HepG2 (cell line): ENCODE measurements at regions not wholly inside any gene's neighbourhood (a gene's known extent, or its start where the extent isn't known, plus 50 kb on each side); places are given as distances from the start of the nearest gene placed in this dataset.

Experiments used
- ARNT ChIP-seq: fragments of 450-650 bp; IDR thresholded peaks from 2 replicates; pipeline ENCODE4 v1.6.1; 2017
- CEBPB ChIP-seq: IDR thresholded peaks from 2 replicates; pipeline ENCODE4 v1.6.1; 2011; ENCODE audit warnings: low read depth, low read length, improper control_type of control experiment, borderline replicate concordance
- GATA4 ChIP-seq: sonication (generic); IDR thresholded peaks from 2 replicates; pipeline ENCODE4 v1.6.1; 2016; ENCODE audit warnings: antibody characterized with exemption, low read depth, borderline replicate concordance
- NPAS2 ChIP-seq: sonication (generic); formaldehyde crosslinking; IDR thresholded peaks from 2 replicates; pipeline ENCODE4 v1.8.0; 2022; ENCODE audit warnings: mild to moderate bottlenecking, missing genetic modification reagents, borderline replicate concordance
- RNF2 ChIP-seq: fragments of 450-650 bp; conservative IDR thresholded peaks from 2 replicates; pipeline ENCODE4 v1.6.1; 2016; ENCODE audit warnings: low read depth
- ZKSCAN1 ChIP-seq: fragments of 150-350 bp; IDR thresholded peaks from 2 replicates; pipeline ENCODE4 v1.6.1; 2014; ENCODE audit warnings: low read length
- ZNF530 ChIP-seq: sonication (generic); formaldehyde crosslinking; IDR thresholded peaks from 2 replicates; pipeline ENCODE4 v1.5.0; 2020; ENCODE audit warnings: low read depth, mild to moderate bottlenecking, missing genetic modification reagents
- ZNF788 ChIP-seq: sonication (generic); formaldehyde crosslinking; IDR thresholded peaks from 2 replicates; pipeline ENCODE4 v1.5.0; 2020; ENCODE audit warnings: mild to moderate bottlenecking, missing genetic modification reagents, borderline replicate concordance
- ZNF879 ChIP-seq: sonication (generic); formaldehyde crosslinking; IDR thresholded peaks from 2 replicates; pipeline ENCODE4 v1.8.1; 2023; ENCODE audit warnings: missing genetic modification reagents
- TF ChIP-seq, protein P1 (sequence below): sonication (generic); formaldehyde crosslinking; IDR thresholded peaks from 2 replicates; pipeline ENCODE4 v1.4.0; 2020; ENCODE audit warnings: mild to moderate bottlenecking, missing genetic modification reagents, borderline replicate concordance
- TF ChIP-seq, protein P2 (sequence below): sonication (generic); formaldehyde crosslinking; conservative IDR thresholded peaks from 2 replicates; pipeline ENCODE4 v1.4.0; 2020; ENCODE audit warnings: missing genetic modification reagents
- TF ChIP-seq, protein P3 (sequence below): sonication (generic); formaldehyde crosslinking; IDR thresholded peaks from 2 replicates; pipeline ENCODE4 v1.9.0; 2021; ENCODE audit warnings: missing genetic modification reagents, mild to moderate bottlenecking, borderline replicate concordance
- TF ChIP-seq, protein P4 (sequence below): IDR thresholded peaks from 2 replicates; pipeline ENCODE4 v1.6.1; 2016; ENCODE audit warnings: low read depth, missing genetic modification reagents, missing compliant biosample characterization
- TF ChIP-seq, protein P5 (sequence below): fragments of 450-650 bp; IDR thresholded peaks from 2 replicates; pipeline ENCODE4 v1.6.1; 2016

DNA sequence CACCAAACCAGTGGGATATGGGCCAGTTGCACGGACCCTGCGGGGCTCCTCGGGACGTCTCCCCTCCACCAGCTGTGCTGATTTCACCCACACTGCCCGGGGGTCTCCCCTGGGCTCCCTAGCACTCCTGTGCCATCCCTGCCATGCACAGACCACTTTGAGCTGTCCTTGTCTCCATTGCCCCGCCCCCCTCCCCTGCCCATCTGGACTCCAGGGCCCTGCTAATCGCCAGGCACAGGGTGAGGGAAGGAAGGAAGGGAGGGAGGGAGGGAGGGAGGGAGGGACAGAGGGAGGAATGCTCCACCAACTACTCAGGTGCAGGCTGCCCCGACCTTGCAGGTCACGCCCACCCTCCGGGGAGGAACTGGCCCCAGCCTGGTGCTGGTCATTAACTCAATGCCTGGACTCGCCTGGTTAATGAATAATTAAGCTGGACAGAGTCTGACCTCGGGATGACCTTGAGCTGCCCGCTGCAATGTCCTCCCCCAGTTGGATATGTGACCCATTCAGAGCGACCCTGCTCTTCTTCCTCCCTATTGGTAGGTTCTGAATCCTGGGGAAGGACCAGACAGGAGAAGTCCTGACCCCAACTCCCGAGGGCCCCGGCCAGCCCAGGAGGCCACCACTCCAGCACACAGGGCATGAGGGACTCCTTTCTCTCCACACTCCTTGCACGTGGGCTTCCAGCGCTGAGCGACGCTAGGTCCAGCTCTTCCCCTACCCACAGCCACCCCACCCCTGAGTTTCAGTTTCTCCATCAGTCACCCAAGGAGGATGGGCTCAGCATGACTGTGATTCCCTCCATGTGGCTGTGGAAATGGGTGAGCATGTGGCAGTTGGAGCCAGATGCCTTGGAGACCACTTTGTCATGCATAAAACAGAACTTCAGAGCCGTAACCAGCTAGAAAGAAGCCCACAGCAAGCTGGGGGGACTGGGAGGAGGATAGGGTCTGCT, 62.1 kb downstream of the C9orf50 start (continued):
- TF ChIP-seq, protein P1, sequence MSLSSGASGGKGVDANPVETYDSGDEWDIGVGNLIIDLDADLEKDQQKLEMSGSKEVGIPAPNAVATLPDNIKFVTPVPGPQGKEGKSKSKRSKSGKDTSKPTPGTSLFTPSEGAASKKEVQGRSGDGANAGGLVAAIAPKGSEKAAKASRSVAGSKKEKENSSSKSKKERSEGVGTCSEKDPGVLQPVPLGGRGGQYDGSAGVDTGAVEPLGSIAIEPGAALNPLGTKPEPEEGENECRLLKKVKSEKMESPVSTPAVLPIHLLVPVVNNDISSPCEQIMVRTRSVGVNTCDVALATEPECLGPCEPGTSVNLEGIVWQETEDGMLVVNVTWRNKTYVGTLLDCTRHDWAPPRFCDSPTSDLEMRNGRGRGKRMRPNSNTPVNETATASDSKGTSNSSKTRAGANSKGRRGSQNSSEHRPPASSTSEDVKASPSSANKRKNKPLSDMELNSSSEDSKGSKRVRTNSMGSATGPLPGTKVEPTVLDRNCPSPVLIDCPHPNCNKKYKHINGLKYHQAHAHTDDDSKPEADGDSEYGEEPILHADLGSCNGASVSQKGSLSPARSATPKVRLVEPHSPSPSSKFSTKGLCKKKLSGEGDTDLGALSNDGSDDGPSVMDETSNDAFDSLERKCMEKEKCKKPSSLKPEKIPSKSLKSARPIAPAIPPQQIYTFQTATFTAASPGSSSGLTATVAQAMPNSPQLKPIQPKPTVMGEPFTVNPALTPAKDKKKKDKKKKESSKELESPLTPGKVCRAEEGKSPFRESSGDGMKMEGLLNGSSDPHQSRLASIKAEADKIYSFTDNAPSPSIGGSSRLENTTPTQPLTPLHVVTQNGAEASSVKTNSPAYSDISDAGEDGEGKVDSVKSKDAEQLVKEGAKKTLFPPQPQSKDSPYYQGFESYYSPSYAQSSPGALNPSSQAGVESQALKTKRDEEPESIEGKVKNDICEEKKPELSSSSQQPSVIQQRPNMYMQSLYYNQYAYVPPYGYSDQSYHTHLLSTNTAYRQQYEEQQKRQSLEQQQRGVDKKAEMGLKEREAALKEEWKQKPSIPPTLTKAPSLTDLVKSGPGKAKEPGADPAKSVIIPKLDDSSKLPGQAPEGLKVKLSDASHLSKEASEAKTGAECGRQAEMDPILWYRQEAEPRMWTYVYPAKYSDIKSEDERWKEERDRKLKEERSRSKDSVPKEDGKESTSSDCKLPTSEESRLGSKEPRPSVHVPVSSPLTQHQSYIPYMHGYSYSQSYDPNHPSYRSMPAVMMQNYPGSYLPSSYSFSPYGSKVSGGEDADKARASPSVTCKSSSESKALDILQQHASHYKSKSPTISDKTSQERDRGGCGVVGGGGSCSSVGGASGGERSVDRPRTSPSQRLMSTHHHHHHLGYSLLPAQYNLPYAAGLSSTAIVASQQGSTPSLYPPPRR (CRISPR knock-in tag): peak; percentile 85
- TF ChIP-seq, protein P2, sequence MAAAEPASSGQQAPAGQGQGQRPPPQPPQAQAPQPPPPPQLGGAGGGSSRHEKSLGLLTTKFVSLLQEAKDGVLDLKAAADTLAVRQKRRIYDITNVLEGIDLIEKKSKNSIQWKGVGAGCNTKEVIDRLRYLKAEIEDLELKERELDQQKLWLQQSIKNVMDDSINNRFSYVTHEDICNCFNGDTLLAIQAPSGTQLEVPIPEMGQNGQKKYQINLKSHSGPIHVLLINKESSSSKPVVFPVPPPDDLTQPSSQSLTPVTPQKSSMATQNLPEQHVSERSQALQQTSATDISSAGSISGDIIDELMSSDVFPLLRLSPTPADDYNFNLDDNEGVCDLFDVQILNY (CRISPR knock-in tag): 0 out of 2 replicates have a peak, but pooled peaks have one; percentile 17
- TF ChIP-seq ZNF530 (no peak), ZNF879 (CRISPR knock-in tag) (peak; percentile 96), ZKSCAN1 (no peak), CEBPB (no peak), NPAS2 (CRISPR knock-in tag) (no peak), ARNT (no peak), ZNF788 (peak; percentile 90), GATA4 (no peak), RNF2 (peak; percentile 77; the same call in 1 of the 2 replicates)
- TF ChIP-seq, protein P3, sequence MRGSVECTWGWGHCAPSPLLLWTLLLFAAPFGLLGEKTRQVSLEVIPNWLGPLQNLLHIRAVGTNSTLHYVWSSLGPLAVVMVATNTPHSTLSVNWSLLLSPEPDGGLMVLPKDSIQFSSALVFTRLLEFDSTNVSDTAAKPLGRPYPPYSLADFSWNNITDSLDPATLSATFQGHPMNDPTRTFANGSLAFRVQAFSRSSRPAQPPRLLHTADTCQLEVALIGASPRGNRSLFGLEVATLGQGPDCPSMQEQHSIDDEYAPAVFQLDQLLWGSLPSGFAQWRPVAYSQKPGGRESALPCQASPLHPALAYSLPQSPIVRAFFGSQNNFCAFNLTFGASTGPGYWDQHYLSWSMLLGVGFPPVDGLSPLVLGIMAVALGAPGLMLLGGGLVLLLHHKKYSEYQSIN: no peak
- TF ChIP-seq, protein P4, sequence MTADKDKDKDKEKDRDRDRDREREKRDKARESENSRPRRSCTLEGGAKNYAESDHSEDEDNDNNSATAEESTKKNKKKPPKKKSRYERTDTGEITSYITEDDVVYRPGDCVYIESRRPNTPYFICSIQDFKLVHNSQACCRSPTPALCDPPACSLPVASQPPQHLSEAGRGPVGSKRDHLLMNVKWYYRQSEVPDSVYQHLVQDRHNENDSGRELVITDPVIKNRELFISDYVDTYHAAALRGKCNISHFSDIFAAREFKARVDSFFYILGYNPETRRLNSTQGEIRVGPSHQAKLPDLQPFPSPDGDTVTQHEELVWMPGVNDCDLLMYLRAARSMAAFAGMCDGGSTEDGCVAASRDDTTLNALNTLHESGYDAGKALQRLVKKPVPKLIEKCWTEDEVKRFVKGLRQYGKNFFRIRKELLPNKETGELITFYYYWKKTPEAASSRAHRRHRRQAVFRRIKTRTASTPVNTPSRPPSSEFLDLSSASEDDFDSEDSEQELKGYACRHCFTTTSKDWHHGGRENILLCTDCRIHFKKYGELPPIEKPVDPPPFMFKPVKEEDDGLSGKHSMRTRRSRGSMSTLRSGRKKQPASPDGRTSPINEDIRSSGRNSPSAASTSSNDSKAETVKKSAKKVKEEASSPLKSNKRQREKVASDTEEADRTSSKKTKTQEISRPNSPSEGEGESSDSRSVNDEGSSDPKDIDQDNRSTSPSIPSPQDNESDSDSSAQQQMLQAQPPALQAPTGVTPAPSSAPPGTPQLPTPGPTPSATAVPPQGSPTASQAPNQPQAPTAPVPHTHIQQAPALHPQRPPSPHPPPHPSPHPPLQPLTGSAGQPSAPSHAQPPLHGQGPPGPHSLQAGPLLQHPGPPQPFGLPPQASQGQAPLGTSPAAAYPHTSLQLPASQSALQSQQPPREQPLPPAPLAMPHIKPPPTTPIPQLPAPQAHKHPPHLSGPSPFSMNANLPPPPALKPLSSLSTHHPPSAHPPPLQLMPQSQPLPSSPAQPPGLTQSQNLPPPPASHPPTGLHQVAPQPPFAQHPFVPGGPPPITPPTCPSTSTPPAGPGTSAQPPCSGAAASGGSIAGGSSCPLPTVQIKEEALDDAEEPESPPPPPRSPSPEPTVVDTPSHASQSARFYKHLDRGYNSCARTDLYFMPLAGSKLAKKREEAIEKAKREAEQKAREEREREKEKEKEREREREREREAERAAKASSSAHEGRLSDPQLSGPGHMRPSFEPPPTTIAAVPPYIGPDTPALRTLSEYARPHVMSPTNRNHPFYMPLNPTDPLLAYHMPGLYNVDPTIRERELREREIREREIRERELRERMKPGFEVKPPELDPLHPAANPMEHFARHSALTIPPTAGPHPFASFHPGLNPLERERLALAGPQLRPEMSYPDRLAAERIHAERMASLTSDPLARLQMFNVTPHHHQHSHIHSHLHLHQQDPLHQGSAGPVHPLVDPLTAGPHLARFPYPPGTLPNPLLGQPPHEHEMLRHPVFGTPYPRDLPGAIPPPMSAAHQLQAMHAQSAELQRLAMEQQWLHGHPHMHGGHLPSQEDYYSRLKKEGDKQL (CRISPR knock-in tag): peak; percentile 73; the same call in 1 of the 2 replicates
- TF ChIP-seq, protein P5, sequence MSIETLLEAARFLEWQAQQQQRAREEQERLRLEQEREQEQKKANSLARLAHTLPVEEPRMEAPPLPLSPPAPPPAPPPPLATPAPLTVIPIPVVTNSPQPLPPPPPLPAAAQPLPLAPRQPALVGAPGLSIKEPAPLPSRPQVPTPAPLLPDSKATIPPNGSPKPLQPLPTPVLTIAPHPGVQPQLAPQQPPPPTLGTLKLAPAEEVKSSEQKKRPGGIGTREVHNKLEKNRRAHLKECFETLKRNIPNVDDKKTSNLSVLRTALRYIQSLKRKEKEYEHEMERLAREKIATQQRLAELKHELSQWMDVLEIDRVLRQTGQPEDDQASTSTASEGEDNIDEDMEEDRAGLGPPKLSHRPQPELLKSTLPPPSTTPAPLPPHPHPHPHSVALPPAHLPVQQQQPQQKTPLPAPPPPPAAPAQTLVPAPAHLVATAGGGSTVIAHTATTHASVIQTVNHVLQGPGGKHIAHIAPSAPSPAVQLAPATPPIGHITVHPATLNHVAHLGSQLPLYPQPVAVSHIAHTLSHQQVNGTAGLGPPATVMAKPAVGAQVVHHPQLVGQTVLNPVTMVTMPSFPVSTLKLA: 0 out of 2 replicates have a peak, but pooled peaks have one; percentile 39
